ENCODE measurements at regions not wholly inside any gene's neighbourhood (a gene's known extent, or its start where the extent isn't known, plus 50 kb on each side); places are given as distances from the start of the nearest gene placed in this dataset.

DNA sequence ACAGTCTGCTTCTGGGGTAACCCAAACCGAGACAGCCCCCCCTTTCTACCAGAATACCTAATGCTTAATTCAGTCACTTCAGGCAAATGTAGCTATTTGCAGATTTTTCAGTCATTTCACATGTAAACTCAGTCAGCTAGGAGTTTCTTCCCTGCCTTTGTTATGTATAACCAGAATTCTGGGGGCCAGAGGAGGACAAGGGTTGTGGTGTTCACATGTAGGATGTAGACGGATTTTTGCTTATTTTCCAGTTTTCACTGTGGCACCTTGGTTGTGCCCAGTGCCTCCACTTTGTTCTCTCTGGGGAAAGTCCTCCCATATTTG is 51.1 kb downstream of the PROKR2 start:
- Histone ChIP-seq H3K4me3 (ENCODE audit: low read length) (no peak overlapping the region), H3K9me3 (ENCODE audit: insufficient read depth, low read length) (no peaks in the 10 kb centered on the region), H3K27ac (ENCODE audit: low read length) (no peak overlapping the region), H4K20me1 (ENCODE audit: insufficient read depth, low read length) (no peaks in the 10 kb centered on the region; the same call in 1 of the 2 replicates), H3K79me2 (ENCODE audit: low read length) (no peaks in the 10 kb centered on the region), H3K9ac (ENCODE audit: low read length) (no peak overlapping the region), H3K27me3 (ENCODE audit: low read depth, low read length) (peaks cover 71% of the 10 kb centered on the region), H3K4me2 (ENCODE audit: low read length) (no peak overlapping the region), H3K36me3 (replicated peaks; ENCODE audit: low read depth, low read length) (no peaks in the 10 kb centered on the region), H3K4me1 (ENCODE audit: low read length) (no peaks in the 10 kb centered on the region), H2AFZ (ENCODE audit: low read depth, low read length) (no peak overlapping the region)
- TF ChIP-seq, protein P1, sequence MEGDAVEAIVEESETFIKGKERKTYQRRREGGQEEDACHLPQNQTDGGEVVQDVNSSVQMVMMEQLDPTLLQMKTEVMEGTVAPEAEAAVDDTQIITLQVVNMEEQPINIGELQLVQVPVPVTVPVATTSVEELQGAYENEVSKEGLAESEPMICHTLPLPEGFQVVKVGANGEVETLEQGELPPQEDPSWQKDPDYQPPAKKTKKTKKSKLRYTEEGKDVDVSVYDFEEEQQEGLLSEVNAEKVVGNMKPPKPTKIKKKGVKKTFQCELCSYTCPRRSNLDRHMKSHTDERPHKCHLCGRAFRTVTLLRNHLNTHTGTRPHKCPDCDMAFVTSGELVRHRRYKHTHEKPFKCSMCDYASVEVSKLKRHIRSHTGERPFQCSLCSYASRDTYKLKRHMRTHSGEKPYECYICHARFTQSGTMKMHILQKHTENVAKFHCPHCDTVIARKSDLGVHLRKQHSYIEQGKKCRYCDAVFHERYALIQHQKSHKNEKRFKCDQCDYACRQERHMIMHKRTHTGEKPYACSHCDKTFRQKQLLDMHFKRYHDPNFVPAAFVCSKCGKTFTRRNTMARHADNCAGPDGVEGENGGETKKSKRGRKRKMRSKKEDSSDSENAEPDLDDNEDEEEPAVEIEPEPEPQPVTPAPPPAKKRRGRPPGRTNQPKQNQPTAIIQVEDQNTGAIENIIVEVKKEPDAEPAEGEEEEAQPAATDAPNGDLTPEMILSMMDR (IDR thresholded peaks at IDR 0.05; ENCODE audit: low read depth, low read length) = no peak
- no peak for TF ChIP-seq EZH2phosphoT487 (IDR thresholded peaks at IDR 0.05; ENCODE audit: low read depth)

- Histone ChIP-seq H3K27me3 (ENCODE audit: low read depth, low read length) (peaks cover 71% of the 10 kb centered on the region), H3K79me2 (ENCODE audit: low read length) (no peaks in the 10 kb centered on the region), H3K4me2 (ENCODE audit: low read length) (no peak overlapping the region), H3K4me3 (ENCODE audit: low read length) (no peak overlapping the region), H3K36me3 (replicated peaks; ENCODE audit: low read depth, low read length) (no peaks in the 10 kb centered on the region), H3K9ac (ENCODE audit: low read length) (no peak overlapping the region), H3K27ac (ENCODE audit: low read length) (no peak overlapping the region), H3K9me3 (ENCODE audit: insufficient read depth, low read length) (no peaks in the 10 kb centered on the region), H4K20me1 (ENCODE audit: insufficient read depth, low read length) (no peaks in the 10 kb centered on the region; the same call in 1 of the 2 replicates), H3K4me1 (ENCODE audit: low read length) (no peaks in the 10 kb centered on the region), H2AFZ (ENCODE audit: low read depth, low read length) (no peak overlapping the region)
- TF ChIP-seq EZH2phosphoT487 (IDR thresholded peaks at IDR 0.05; ENCODE audit: low read depth) = no peak
- TF ChIP-seq, protein P1 (IDR thresholded peaks at IDR 0.05; ENCODE audit: low read depth, low read length) = no peak
These were observed 51.7 kb downstream of the PROKR2 start for GRCh38 chr20:5264807-5265661.

DNA sequence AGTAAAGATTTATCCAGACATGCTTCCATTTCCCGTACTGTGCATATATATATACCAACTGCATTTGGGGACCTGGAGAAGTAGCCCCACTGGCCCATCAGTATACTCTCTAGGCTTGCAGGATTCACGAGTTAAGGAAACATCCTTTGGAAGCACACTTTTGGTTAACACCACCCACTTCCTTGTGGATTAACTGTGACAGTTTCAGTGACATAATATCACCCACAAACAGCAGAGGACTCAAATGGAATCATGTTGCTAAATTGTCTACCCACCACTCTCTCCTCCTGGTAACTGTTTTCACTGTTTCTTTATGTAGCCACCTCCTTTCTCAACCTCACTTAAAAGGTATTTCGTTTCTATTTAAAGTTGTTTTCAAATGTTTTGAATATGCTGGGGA is 55.0 kb downstream of the PROKR2 start:
- Histone ChIP-seq H3K36me3 (replicated peaks; ENCODE audit: low read depth, low read length) (no peaks in the 10 kb centered on the region), H3K9ac (ENCODE audit: low read length) (no peak overlapping the region), H3K4me1 (ENCODE audit: low read length) (no peaks in the 10 kb centered on the region), H3K9me3 (ENCODE audit: insufficient read depth, low read length) (no peaks in the 10 kb centered on the region), H3K4me2 (ENCODE audit: low read length) (no peak overlapping the region), H2AFZ (ENCODE audit: low read depth, low read length) (no peak overlapping the region), H3K4me3 (ENCODE audit: low read length) (no peak overlapping the region), H3K79me2 (ENCODE audit: low read length) (no peaks in the 10 kb centered on the region), H4K20me1 (ENCODE audit: insufficient read depth, low read length) (no peaks in the 10 kb centered on the region), H3K27ac (ENCODE audit: low read length) (no peak overlapping the region), H3K27me3 (ENCODE audit: low read depth, low read length) (peaks cover 64% of the 10 kb centered on the region)
- no peak for TF ChIP-seq EZH2phosphoT487 (IDR thresholded peaks at IDR 0.05; ENCODE audit: low read depth)
- TF ChIP-seq, protein P1 (IDR thresholded peaks at IDR 0.05; ENCODE audit: low read depth, low read length) = no peak

- Histone ChIP-seq H3K27me3 (ENCODE audit: low read depth, low read length) (peaks cover 60% of the 10 kb centered on the region), H3K27ac (ENCODE audit: low read length) (no peak overlapping the region), H3K36me3 (replicated peaks; ENCODE audit: low read depth, low read length) (no peaks in the 10 kb centered on the region)
These were observed 55.9 kb downstream of the PROKR2 start for GRCh38 chr20:5260889-5261288.

More at GRCh38 chr20:5260889-5261288, 55.9 kb downstream of the PROKR2 start:
- TF ChIP-seq EZH2phosphoT487 (IDR thresholded peaks at IDR 0.05; ENCODE audit: low read depth) = no peak
- TF ChIP-seq, protein P1 (IDR thresholded peaks at IDR 0.05; ENCODE audit: low read depth, low read length) = no peak
- Histone ChIP-seq H3K4me2 (ENCODE audit: low read length) (no peak overlapping the region), H4K20me1 (ENCODE audit: insufficient read depth, low read length) (no peaks in the 10 kb centered on the region), H3K4me1 (ENCODE audit: low read length) (no peaks in the 10 kb centered on the region), H3K4me3 (ENCODE audit: low read length) (no peak overlapping the region), H2AFZ (ENCODE audit: low read depth, low read length) (no peak overlapping the region), H3K9ac (ENCODE audit: low read length) (no peak overlapping the region), H3K9me3 (ENCODE audit: insufficient read depth, low read length) (no peaks in the 10 kb centered on the region), H3K79me2 (ENCODE audit: low read length) (no peaks in the 10 kb centered on the region)

Measured in OCI-LY3 (cell line).